Bone marrow (tissue), 2 donors: ENCODE measurements at regions not wholly inside any gene's neighbourhood (a gene's known extent, or its start where the extent isn't known, plus 50 kb on each side); places are given as distances from the start of the nearest gene placed in this dataset.
"Not testable (repeated sequence)": the region's sequence is repeated elsewhere in the genome, so short reads cannot be mapped to it uniquely, and the experiment has no call there.

Experiments used
- DNase-seq, 2 donors: peaks; one replicate each; lab custom pipeline; 2025; lab: John Stamatoyannopoulos, UW

- DNase-seq: no peak
Measured at GRCh38 chr2:56021579-56021978, 98.0 kb upstream of the EFEMP1 start.

GRCh38 chr2:56025469-56026193, 102.0 kb upstream of the EFEMP1 start:
- no peak for DNase-seq

- no peak for DNase-seq
Measured at GRCh38 chr2:56026828-56027227, 103.2 kb upstream of the EFEMP1 start.

DNA sequence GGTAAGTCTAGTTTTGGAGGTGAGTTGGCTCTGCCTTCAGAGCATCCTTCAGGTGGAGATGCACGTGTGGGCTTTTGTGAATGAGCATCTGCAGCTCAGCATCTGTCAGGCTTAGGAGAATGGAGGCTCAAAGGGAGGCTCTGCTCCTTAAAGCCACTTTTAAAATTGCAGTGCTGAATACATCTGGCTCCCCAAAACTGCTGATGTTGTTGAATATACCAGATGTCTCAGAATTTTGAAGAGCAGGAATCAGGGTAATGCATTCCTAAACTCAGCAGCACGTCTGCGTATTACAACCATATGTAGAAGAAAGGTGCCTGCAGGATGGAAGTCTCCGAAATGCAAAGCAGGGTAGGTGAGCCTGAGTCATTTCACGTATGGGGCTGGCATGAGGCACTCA, 106.5 kb upstream of the EFEMP1 start:
- no peak for DNase-seq

- no peak for DNase-seq
Measured at GRCh38 chr2:56030901-56031300, 107.3 kb upstream of the EFEMP1 start.

DNA sequence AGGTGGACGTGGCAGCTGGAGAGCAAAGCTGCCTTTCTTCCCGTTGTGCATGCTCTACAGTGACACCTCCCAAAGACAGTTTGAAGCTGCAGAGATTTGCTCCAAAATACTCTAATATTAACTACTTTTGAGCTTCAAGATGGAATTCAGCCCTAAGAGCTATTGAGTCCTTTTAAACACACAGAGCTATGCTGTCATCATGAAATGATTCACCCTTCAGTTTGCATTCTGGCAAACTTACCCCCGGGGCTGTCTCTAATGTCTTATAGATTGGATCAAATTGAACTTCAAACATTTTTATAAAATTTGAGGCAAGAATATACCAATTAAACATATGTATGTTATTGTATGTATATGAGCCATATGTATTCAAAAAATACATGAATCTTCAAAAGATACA, 110.7 kb upstream of the EFEMP1 start:
- DNase-seq: no peak

DNA sequence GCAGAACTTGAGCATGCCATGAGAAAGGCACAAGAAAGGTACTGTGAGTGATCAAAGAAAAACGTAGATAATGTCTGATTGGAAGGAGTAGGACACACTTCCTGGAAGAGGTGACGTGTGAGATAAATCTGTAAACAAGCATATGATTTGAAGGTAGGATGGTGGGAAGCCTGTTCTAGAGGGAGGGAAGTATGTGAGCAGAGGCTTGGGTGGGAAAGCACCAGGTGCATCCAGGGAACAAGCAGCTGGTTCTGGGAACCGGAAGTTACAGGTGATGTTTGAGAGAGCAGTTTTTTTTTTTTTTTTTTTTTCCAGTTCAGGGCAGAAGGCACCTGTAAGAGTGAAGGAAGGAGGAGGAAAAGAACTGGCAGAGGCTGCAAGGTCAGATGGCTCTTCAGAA, 116.6 kb upstream of the EFEMP1 start:
- no peak for DNase-seq

DNA sequence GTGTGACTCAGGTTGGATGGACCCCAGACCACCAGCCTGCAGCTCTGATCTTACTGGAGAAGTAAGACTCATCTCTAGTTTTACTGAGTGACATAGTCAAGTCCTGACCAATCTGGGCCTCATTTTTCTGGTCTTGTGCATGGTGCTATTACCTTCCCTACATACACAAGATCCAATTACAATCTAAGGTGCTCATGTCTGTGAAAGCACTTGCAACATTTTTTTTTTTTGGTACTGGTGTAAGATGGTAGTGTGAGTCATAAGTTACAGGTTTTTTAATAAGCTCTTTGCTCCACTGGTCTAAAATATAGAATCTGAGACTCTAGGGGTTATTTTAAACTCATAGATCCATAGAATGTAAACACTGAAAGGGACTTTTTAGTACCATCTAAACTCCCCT, 117.3 kb upstream of the EFEMP1 start:
- no peak for DNase-seq

- no peak for DNase-seq
Measured at GRCh38 chr2:56047136-56047535, 123.6 kb upstream of the EFEMP1 start.

DNA sequence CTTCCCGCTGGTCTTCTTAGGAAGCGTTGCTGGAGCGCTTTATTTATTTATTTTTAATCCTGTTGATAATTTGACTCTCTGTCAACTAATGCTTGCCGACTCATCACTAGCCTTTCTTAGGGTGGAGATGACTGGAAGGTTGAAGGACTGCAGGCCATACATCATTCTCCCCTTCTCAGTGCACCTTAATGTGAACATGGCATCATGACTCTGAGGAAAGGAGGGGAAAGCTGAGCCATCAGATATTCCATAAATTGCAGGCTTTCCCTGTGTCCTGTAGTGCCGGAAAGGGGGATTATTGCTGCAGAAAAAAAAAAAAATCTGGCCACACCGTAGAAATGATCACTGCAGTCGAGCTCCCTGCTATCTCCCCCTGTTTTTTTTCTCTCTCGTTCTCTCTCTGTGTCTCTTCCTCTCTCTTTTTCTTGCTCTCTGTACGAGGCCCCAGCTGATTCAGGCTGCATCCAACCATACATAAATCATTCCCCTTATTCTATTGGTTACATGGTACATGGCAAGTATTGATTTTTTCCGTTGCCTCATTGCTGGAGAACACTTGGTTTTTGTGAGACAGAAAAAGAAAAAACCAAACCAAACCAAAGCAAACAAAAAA, 125.8 kb upstream of the EFEMP1 start:
- DNase-seq: no peak

DNA sequence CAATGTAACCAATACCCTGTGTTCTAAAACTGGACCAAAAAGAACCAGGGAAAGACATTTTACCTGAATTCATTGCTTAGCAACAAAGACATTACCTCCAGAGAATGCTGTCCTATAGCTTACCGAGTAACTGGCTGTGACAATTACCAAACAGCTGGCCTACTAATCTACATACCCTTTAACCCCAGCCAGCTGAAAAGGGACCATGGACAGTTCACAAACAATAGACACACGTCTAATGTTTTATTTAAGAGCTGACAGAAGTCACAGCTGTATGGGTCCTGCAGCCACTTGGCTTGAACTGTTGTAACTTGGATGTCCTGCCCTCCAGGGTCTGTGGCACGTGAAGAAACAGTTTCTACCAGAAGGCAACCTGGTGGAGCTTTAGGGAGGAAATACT, 130.1 kb upstream of the EFEMP1 start:
- DNase-seq: no peak

- no peak for DNase-seq
Measured at GRCh38 chr2:56055405-56055804, 128.4 kb upstream of the CCDC85A start.

DNA sequence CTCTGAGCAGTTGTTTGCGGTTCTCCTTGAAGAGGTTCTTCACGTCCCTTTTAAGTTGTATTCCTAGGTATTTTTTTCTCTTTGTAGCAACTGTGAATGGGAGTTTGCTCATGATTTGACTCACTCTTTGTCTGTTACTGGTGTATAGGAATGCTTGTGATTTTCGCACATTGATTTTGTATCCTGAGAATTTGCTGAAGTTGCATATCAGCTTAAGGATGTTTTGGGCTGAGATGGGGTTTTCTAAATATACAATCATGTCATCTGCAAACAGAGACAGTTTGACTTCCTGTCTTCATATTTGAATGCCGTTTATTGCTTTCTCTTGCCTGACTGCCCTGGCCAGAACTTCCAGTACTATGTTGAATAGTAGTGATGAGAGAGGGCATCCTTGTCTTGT, 122.5 kb upstream of the CCDC85A start:
- DNase-seq: not testable (repeated sequence)

DNA sequence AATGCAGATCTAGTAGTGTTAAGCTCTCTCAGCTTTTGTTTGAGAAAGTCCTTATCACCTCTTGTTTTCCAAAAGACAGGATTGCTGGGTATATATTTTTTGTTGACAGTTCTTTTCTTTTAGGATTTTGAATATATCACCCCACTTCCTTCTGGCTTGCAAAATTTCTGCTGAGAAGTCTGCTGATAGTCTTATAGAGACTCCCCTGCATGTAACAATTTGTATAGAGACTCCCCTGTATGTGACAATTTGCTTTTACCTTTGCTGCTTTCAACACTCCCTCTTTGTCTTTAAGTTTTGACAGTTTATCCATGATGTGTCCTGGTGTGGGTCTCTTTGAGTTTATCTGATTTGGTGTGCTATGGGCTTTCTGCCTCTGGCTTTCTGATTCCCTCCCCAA, 115.0 kb upstream of the CCDC85A start:
- no peak for DNase-seq

- DNase-seq: no peak
Measured at GRCh38 chr2:56077359-56077915, 106.4 kb upstream of the CCDC85A start.

GRCh38 chr2:56082665-56083064, 101.1 kb upstream of the CCDC85A start:
- DNase-seq: no peak

DNA sequence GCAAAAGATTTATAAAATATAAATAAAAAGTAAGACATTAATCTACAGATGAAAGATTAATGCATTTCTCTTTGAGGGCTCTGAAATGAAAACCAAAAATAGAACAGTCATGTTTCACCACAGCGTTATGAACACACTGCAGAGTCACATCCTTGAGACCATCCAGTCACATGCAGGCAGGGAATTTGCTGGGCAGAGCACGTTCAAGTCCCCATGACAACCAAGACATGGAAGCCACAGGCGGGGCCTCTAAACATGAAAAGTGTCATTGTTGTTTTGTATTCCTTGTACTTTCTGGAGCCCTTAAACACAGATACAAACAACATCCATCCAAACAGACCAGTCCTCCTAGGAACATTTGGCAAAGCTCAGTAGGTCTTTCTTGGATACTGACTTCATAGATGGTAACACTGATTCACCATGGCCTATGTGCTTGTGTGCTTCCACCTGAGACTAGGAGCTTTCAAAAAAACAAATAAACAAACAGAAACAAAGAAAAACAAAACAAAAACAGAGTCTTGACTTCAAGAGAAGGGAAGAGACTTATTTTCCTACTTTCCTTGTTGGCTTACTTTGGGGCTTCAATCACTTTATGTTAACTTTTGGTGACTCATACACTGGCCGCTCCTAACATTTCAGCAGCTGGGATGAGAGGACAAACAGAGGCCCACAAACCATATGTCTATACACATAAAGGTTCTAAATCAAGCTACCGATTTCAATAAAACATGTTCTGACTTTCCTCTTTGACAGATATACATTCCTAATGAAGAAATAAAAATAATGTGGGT, 99.5 kb upstream of the CCDC85A start:
- no peak for DNase-seq

DNA sequence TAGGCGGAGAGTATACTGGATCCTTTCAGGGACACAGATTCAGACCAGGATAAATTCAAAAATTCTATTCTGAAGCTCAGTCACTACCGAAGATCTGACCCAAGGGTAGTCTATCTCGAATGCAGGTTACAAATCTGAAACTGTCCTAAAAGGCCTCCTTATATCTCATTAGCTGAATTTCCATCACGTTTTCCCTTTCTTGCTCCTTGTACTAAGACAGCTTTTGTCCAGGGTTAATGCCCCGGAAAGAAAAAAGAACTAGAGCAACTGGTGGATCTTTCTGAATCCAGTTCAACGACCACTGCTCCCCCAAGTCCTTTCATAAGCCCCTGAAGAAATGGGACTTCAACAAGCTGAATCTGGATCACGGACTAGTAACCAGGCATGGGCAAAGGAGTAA, 97.5 kb upstream of the CCDC85A start:
- no peak for DNase-seq

GRCh38 chr2:56088411-56088810, 95.4 kb upstream of the CCDC85A start:
- no peak for DNase-seq

DNA sequence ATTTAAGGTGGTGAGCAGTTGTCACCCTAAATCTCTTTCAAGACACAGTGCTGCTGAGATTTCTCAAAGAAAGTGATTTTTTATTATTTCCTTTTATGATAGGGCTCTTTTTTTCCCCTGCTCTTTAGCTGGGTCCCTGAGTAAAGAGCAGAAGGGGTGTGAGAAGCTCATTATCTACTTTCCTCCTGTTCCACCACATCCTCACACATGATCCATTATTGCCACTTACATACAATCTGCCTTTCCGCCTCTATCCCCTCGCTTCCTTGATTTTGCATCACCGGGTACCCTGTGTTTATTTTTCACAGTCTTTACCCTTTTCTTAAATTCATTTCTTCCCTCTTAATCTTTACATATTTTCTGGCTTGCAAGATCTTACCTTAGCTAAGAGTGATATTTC, 93.9 kb upstream of the CCDC85A start:
- DNase-seq: no peak

DNA sequence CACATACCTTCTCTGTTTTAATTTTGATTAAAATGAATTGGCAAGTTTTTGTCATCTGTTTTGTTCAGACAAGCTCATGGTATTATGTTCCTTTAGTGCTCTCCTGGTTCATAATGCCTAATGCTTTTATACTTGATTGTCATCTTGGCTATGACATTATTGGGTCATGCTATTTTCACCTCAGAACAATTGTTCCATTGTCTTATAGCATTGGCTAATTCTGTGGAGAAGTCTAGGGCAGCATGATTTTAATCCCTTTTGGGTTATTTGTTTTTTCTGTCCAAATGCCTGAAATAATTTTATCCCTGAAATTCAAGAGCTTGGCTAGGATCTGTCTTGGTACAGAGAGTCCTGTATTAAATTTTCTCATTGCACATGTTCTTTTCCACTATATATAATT, 83.8 kb upstream of the CCDC85A start:
- DNase-seq: no peak

DNA sequence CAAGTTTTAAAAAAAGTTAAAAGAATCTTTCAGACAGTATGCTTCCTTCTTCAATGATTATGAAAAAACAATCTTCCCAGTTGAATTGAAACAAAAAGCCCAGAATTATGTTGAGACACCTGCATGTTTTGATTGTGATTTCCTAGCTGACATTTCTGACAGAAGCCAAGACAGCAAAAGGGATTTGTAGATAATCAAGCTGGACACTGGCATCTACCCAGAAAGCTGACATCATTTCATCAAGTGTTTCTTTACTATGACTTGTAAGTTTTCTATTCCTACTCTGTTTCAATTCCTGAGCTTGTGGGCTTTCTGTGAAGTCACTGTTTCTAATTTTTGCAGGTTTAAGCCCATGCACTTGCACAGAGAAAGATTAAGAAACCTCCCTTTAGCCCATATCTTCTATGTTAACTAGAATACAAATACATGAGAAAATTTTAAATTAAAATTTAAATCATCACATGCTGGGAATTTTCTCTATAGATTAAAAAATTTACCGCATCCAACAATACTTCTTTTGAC, 82.9 kb upstream of the CCDC85A start:
- no peak for DNase-seq

GRCh38 chr2:56102098-56102497, 81.7 kb upstream of the CCDC85A start:
- no peak for DNase-seq
